Progenitor cell of endocrine pancreas (in vitro differentiated cells): ENCODE measurements at regions not wholly inside any gene's neighbourhood (a gene's known extent, or its start where the extent isn't known, plus 50 kb on each side); places are given as distances from the start of the nearest gene placed in this dataset.
"Not testable (repeated sequence)": the region's sequence is repeated elsewhere in the genome, so short reads cannot be mapped to it uniquely, and the experiment has no call there.

Experiments
- DNase-seq: peaks from one replicate; pipeline ENCODE4 v3.0.0; 2021; ENCODE audit warnings: low spot score; ENCODE audit not compliant: unreplicated experiment
- H3K27ac Mint-ChIP-seq: 2 replicates; pipeline ENCODE4 v1.8.0; 2021; ENCODE audit warnings: mild to moderate bottlenecking, moderate library complexity, mixed read lengths
- H3K27me3 Mint-ChIP-seq: 2 replicates; pipeline ENCODE4 v1.8.0; 2021; ENCODE audit warnings: mixed read lengths
- H3K36me3 Mint-ChIP-seq: 2 replicates; pipeline ENCODE4 v1.8.0; 2022; ENCODE audit warnings: mixed read lengths; ENCODE audit not compliant: insufficient read depth
- H3K4me1 Mint-ChIP-seq: 2 replicates; pipeline ENCODE4 v1.8.0; 2021; ENCODE audit warnings: low read depth, mixed read lengths
- H3K4me3 Mint-ChIP-seq: 2 replicates; pipeline ENCODE4 v1.8.0; 2021; ENCODE audit warnings: low read depth, mild to moderate bottlenecking, moderate library complexity, mixed read lengths
- H3K9me3 Mint-ChIP-seq: 2 replicates; pipeline ENCODE4 v1.8.0; 2021; ENCODE audit warnings: low read depth, mixed read lengths
- CTCF ChIP-seq: fragments of 200-600 bp; sonication (generic); IDR thresholded peaks from one replicate; pipeline ENCODE4 v1.5.0; 2021; ENCODE audit warnings: antibody characterized with exemption, mild to moderate bottlenecking; ENCODE audit not compliant: unreplicated experiment

DNA sequence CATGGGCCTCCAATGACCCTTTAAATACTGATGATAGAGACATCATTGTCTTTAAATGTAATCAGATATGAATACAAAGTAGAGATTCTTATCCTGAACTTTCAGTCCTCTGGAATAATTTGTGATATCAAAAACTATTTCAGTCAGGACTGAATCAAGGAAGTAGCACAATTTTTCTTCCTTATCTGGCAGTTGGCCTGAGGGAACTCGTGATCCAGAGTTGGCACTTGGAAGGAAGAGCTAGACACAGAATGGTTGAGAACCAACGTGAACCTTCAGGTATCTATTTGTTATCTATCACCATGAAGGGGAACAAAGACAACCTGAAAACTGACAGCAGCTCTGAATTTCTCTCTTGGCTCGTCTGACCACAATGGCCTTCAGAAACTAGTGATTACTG is 269.3 kb downstream of the PRDM9 start:
- Mint-ChIP-seq H3K9me3 (no peaks in the 10 kb centered on the region), H3K4me1 (peaks cover 3% of the 10 kb centered on the region), H3K36me3 (no peaks in the 10 kb centered on the region), H3K27me3 (no peaks in the 10 kb centered on the region), H3K27ac (no peak overlapping the region), H3K4me3 (no peak overlapping the region)
- no peak for DNase-seq
- no peak for TF ChIP-seq CTCF

DNA sequence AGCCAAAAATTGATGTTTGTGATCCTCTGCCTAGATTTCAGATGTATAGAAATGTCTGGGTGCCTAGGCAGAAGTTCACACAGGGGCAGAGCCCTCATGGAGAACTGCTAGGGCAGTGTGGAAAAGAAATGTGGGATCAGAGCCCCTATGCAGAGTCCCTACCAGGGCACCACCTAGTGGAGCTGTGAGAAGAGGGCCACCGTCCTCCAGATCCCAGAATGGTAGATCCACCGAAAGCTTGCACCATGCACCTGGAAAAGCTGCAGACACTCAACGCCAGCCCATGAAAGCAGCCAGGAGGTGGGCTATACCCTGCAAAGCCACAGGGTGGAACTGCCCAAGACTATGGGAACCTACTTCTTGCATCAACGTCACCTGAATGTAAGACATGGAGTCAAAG is 292.9 kb downstream of the PRDM9 start:
- not testable (repeated sequence) for H3K27me3 Mint-ChIP-seq, H3K36me3 Mint-ChIP-seq, H3K9me3 Mint-ChIP-seq, DNase-seq, H3K27ac Mint-ChIP-seq, H3K4me1 Mint-ChIP-seq, H3K4me3 Mint-ChIP-seq
- TF ChIP-seq CTCF: peak; percentile 8

DNA sequence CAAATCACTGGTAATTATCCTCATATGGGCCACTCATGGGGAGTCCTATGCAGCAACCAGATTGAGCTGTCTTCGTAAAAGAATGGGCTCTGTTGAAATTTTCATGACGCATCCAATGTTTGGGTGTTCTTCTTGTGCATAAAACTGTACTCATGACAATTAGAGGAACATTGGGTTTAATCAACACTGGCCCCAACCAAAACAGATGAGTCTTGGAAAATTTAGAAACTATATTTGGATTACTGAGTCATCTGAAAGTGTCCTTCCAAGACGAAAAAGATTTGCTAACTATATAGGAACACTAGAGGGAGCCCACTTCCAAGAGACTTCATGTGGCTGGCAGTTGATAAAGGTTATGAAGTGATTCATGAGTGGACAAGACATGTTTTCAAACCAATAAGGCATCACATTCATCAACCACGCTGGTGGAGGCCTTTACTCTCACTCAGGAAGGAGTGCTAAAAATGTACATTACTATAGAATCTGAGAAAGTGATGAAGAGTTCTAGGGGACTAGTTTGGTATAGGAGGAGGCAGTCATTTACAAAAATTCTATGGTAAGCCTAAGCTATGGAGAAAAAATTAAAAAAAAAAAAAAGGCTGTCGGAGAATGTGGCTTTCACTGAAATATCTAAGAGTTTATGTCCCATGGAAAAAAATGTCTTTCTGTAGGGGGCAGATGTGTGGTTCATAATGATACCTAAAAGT is 313.5 kb downstream of the PRDM9 start:
- Mint-ChIP-seq H3K4me1 (peaks cover 4% of the 10 kb centered on the region), H3K36me3 (no peaks in the 10 kb centered on the region), H3K27ac (no peak overlapping the region), H3K9me3 (no peaks in the 10 kb centered on the region), H3K27me3 (peaks cover 2% of the 10 kb centered on the region), H3K4me3 (no peak overlapping the region)
- TF ChIP-seq CTCF: peak; percentile 69
- DNase-seq: no peak

- no peaks in the 10 kb centered on the region for H3K36me3 Mint-ChIP-seq
- no peak for TF ChIP-seq CTCF
- peaks cover 2% of the 10 kb centered on the region for H3K4me1 Mint-ChIP-seq
- no peak for DNase-seq
- no peaks in the 10 kb centered on the region for H3K9me3 Mint-ChIP-seq
- H3K4me3 Mint-ChIP-seq: no peak overlapping the region
- peaks cover 2% of the 10 kb centered on the region for H3K27me3 Mint-ChIP-seq
- no peak overlapping the region for H3K27ac Mint-ChIP-seq
Measured at GRCh38 chr5:23823521-23823920, 316.1 kb downstream of the PRDM9 start.

GRCh38 chr5:23825196-23825595 is 317.8 kb downstream of the PRDM9 start:
- no peak overlapping the region for H3K4me3 Mint-ChIP-seq
- no peaks in the 10 kb centered on the region for H3K36me3 Mint-ChIP-seq
- DNase-seq: no peak
- no peaks in the 10 kb centered on the region for H3K27me3 Mint-ChIP-seq
- no peak for TF ChIP-seq CTCF
- peaks cover 2% of the 10 kb centered on the region for H3K4me1 Mint-ChIP-seq
- no peak overlapping the region for H3K27ac Mint-ChIP-seq
- H3K9me3 Mint-ChIP-seq: no peaks in the 10 kb centered on the region
